ENCODE measurements at regions not wholly inside any gene's neighbourhood (a gene's known extent, or its start where the extent isn't known, plus 50 kb on each side); places are given as distances from the start of the nearest gene placed in this dataset.

- H3K56ac ChIP-seq (replicated peaks; ENCODE audit: insufficient read length, low read depth, low read length): no peak overlapping the region
- no peak overlapping the region for H2BK12ac ChIP-seq (ENCODE audit: low read depth, low read length)
- H3K36me3 ChIP-seq (ENCODE audit: control insufficient read depth in 2 of 4, insufficient read depth in 4 of 4, low read length in 3 of 4): no peaks in the 10 kb centered on the region
- ChIA-PET POLR2A (ENCODE audit: partially characterized antibody) (no interaction called here), CTCF (ENCODE audit: partially characterized antibody) (interaction anchor here (0.5 kb wide), 1 partner anchor 62 kb away, joined by 3 read pairs; no protein-coding TSS in a partner anchor)
- no peak overlapping the region for H2BK5ac ChIP-seq (ENCODE audit: low read depth, low read length)
- DNase-seq (ENCODE audit: low read depth in 1 of 2, low spot score in 2 of 2) (no peak), FAIRE-seq (no peak)
- H4K20me1 ChIP-seq (replicated peaks in 1 of 2; ENCODE audit: control insufficient read depth in 1 of 2, insufficient read depth in 2 of 2, low read length in 2 of 2): no peaks in the 10 kb centered on the region
- H3K14ac ChIP-seq (ENCODE audit: insufficient read length): no peak overlapping the region
- H3K4me2 ChIP-seq (ENCODE audit: insufficient read depth in 1 of 2, low read depth in 2 of 2, low read length in 2 of 2): no peak overlapping the region
- no peak overlapping the region for H4K91ac ChIP-seq (replicated peaks; ENCODE audit: insufficient read length, low read length)
- 90% methylated on average over 4 of the region's 4 CpGs; no CpG with 5 or more reads in 1 of the 2 experiments for WGBS, 2 experiments (ENCODE audit: extremely low coverage in 1 of 2, insufficient coverage in 1 of 2, insufficient read length in 1 of 2, insufficient replicate concordance in 2 of 2, low coverage in 1 of 2, low lambda C conversion rate in 2 of 2, missing lambda C conversion rate in 1 of 2)
- no peak overlapping the region for H2BK20ac ChIP-seq (ENCODE audit: low read length)
- H2AK5ac ChIP-seq (ENCODE audit: low read depth, low read length): no peak overlapping the region
- H3K23me2 ChIP-seq (ENCODE audit: low read depth, low read length): no peaks in the 10 kb centered on the region
- H3K9ac ChIP-seq (replicated peaks in 1 of 4; ENCODE audit: extremely low read depth in 1 of 4, low read depth in 3 of 4, low read length in 3 of 4): no peak overlapping the region
- H4K8ac ChIP-seq (ENCODE audit: extremely low read depth, insufficient read depth, low read length): no peak overlapping the region
- no peak overlapping the region for H4K5ac ChIP-seq (ENCODE audit: insufficient read length, low read depth, low read length)
- no peaks in the 10 kb centered on the region for H3K27me3 ChIP-seq (replicated peaks in 1 of 4; ENCODE audit: control insufficient read depth in 3 of 4, extremely low read depth in 1 of 4, insufficient read depth in 3 of 4, low read length in 3 of 4)
- no peak overlapping the region for H3K4ac ChIP-seq (replicated peaks; ENCODE audit: insufficient read length, low read depth, low read length)
- no peak overlapping the region for H2BK120ac ChIP-seq (replicated peaks; ENCODE audit: low read depth, low read length)
- no peak overlapping the region for H3K23ac ChIP-seq (ENCODE audit: insufficient read length)
- no peak overlapping the region for H3K4me3 ChIP-seq (ENCODE audit: extremely low read depth in 1 of 4, insufficient read depth in 2 of 4, low read depth in 3 of 4, low read length in 4 of 4)
- no peaks in the 10 kb centered on the region for H3K4me1 ChIP-seq (replicated peaks in 1 of 4; ENCODE audit: control insufficient read depth in 3 of 4, insufficient read depth in 4 of 4, low read length in 3 of 4)
- H2BK15ac ChIP-seq (ENCODE audit: low read length): no peak overlapping the region
- no peak overlapping the region for H3K18ac ChIP-seq (ENCODE audit: extremely low read depth, low read length)
- H3K9me3 ChIP-seq (ENCODE audit: insufficient read depth in 2 of 2, low read depth in 1 of 2, low read length in 1 of 2): no peaks in the 10 kb centered on the region
- no peak overlapping the region for H2AFZ ChIP-seq (ENCODE audit: low read length)
- H3K79me1 ChIP-seq (ENCODE audit: low read depth, low read length): no peaks in the 10 kb centered on the region
- H3K27ac ChIP-seq (ENCODE audit: low read depth, low read length): no peak overlapping the region
- no peaks in the 10 kb centered on the region for H3K79me2 ChIP-seq (ENCODE audit: control insufficient read depth in 1 of 2, insufficient read depth in 2 of 2, low read length in 2 of 2)
- TF ChIP-seq ATF2 (IDR thresholded peaks at IDR 0.05; ENCODE audit: low read length) (no peak), GABPA (IDR thresholded peaks at IDR 0.05; ENCODE audit: borderline replicate concordance, insufficient read depth, low read length) (no peak), RNF2 (IDR thresholded peaks at IDR 0.05; ENCODE audit: borderline replicate concordance, low read depth, low read length, missing control alignments, poor library complexity, severe bottlenecking) (no peak), BACH1 (IDR thresholded peaks at IDR 0.05; ENCODE audit: low read length) (no peak), KDM1A (IDR thresholded peaks at IDR 0.05; ENCODE audit: borderline replicate concordance, low read length) (no peak), EP300 (IDR thresholded peaks at IDR 0.05; ENCODE audit: borderline replicate concordance in 1 of 2, low read depth in 2 of 2, low read length in 2 of 2) (no peak), POLR2AphosphoS5 (IDR thresholded peaks at IDR 0.05; ENCODE audit: low read depth, low read length) (no peak), RAD21 (IDR thresholded peaks at IDR 0.05 in 1 of 2, conservative IDR thresholded peaks at IDR 0.05 in 1 of 2; ENCODE audit: low read depth in 2 of 2, low read length in 2 of 2) (no peak), BRCA1 (IDR thresholded peaks at IDR 0.05; ENCODE audit: low read depth, low read length) (no peak), SUZ12 (IDR thresholded peaks at IDR 0.05; ENCODE audit: low read length) (no peak), KDM5A (IDR thresholded peaks at IDR 0.05; ENCODE audit: low read length) (no peak), CEBPB (IDR thresholded peaks at IDR 0.05; ENCODE audit: low read depth, low read length) (no peak), ZNF274 (IDR thresholded peaks at IDR 0.05; ENCODE audit: borderline replicate concordance, extremely low read depth, low read length) (no peak)
Observed at GRCh38 chr4:26220696-26221095, 100.1 kb upstream of the RBPJ start.

Measured in H1 (cell line).